SK-N-SH treated with all-trans-retinoic acid at 6 μM for 48 hours (cell line): ENCODE measurements at regions not wholly inside any gene's neighbourhood (a gene's known extent, or its start where the extent isn't known, plus 50 kb on each side); places are given as distances from the start of the nearest gene placed in this dataset.

ENCODE experiments used
- ARNTL ChIP-seq: fragments of 450-650 bp; formaldehyde crosslinking; IDR thresholded peaks from 2 replicates; pipeline ENCODE4 v1.5.0; 2020; ENCODE audit warnings: low read depth, mild to moderate bottlenecking, moderate library complexity, borderline replicate concordance
- CREB5 ChIP-seq: fragments of 250-450 bp; sonication (Bioruptor Pico); IDR thresholded peaks from 2 replicates; pipeline ENCODE4 v1.5.1; 2020; ENCODE audit warnings: low read depth, mild to moderate bottlenecking, moderate library complexity
- GLIS3 ChIP-seq: fragments of 250-450 bp; sonication (Bioruptor Pico); IDR thresholded peaks from 2 replicates; pipeline ENCODE4 v1.5.0; 2020; ENCODE audit warnings: mild to moderate bottlenecking, moderate library complexity
- OSR1 ChIP-seq: fragments of 250-450 bp; sonication (Bioruptor Pico); IDR thresholded peaks from 2 replicates; pipeline ENCODE4 v1.8.0; 2022; ENCODE audit warnings: moderate library complexity, mild to moderate bottlenecking, inconsistent platforms
- RARB ChIP-seq: fragments of 250-450 bp; sonication (Bioruptor Pico); IDR thresholded peaks from 2 replicates; pipeline ENCODE4 v1.8.0; 2021; ENCODE audit warnings: mild to moderate bottlenecking, moderate library complexity
- SNAI2 ChIP-seq: fragments of 250-450 bp; sonication (Bioruptor Pico); IDR thresholded peaks from 2 replicates; pipeline ENCODE4 v1.5.0; 2020; ENCODE audit warnings: mild to moderate bottlenecking, moderate library complexity
- TOX ChIP-seq: fragments of 250-450 bp; sonication (Bioruptor Pico); IDR thresholded peaks from 2 replicates; pipeline ENCODE4 v1.8.0; 2021; ENCODE audit warnings: mild to moderate bottlenecking, moderate library complexity, borderline replicate concordance
- ZFP3 ChIP-seq: fragments of 250-450 bp; sonication (Bioruptor Pico); IDR thresholded peaks from 2 replicates; pipeline ENCODE4 v1.5.0; 2020; ENCODE audit warnings: mild to moderate bottlenecking, moderate library complexity
- TF ChIP-seq, protein P1 (sequence below): fragments of 250-450 bp; sonication (Bioruptor Pico); IDR thresholded peaks from 2 replicates; pipeline ENCODE4 v1.5.0; 2020; ENCODE audit warnings: mild to moderate bottlenecking, moderate library complexity
- TF ChIP-seq, protein P2 (sequence below): fragments of 250-450 bp; sonication (Bioruptor Pico); IDR thresholded peaks from 2 replicates; pipeline ENCODE4 v1.5.1; 2021; ENCODE audit warnings: mild to moderate bottlenecking, moderate library complexity
- TF ChIP-seq, protein P3 (sequence below): fragments of 250-450 bp; sonication (Bioruptor Pico); IDR thresholded peaks from 2 replicates; pipeline ENCODE4 v1.8.0; 2020; ENCODE audit warnings: mild to moderate bottlenecking, moderate library complexity, borderline replicate concordance

- TF ChIP-seq ZFP3 (CRISPR knock-in tag) (no peak), SNAI2 (CRISPR knock-in tag) (no peak), TOX (CRISPR knock-in tag) (no peak), RARB (CRISPR knock-in tag) (no peak), ARNTL (CRISPR knock-in tag) (no peak), GLIS3 (CRISPR knock-in tag) (no peak), OSR1 (no peak), CREB5 (CRISPR knock-in tag) (no peak)
- TF ChIP-seq, protein P1, sequence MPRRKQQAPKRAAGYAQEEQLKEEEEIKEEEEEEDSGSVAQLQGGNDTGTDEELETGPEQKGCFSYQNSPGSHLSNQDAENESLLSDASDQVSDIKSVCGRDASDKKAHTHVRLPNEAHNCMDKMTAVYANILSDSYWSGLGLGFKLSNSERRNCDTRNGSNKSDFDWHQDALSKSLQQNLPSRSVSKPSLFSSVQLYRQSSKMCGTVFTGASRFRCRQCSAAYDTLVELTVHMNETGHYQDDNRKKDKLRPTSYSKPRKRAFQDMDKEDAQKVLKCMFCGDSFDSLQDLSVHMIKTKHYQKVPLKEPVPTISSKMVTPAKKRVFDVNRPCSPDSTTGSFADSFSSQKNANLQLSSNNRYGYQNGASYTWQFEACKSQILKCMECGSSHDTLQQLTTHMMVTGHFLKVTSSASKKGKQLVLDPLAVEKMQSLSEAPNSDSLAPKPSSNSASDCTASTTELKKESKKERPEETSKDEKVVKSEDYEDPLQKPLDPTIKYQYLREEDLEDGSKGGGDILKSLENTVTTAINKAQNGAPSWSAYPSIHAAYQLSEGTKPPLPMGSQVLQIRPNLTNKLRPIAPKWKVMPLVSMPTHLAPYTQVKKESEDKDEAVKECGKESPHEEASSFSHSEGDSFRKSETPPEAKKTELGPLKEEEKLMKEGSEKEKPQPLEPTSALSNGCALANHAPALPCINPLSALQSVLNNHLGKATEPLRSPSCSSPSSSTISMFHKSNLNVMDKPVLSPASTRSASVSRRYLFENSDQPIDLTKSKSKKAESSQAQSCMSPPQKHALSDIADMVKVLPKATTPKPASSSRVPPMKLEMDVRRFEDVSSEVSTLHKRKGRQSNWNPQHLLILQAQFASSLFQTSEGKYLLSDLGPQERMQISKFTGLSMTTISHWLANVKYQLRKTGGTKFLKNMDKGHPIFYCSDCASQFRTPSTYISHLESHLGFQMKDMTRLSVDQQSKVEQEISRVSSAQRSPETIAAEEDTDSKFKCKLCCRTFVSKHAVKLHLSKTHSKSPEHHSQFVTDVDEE (CRISPR knock-in tag) = no peak
- TF ChIP-seq, protein P2, sequence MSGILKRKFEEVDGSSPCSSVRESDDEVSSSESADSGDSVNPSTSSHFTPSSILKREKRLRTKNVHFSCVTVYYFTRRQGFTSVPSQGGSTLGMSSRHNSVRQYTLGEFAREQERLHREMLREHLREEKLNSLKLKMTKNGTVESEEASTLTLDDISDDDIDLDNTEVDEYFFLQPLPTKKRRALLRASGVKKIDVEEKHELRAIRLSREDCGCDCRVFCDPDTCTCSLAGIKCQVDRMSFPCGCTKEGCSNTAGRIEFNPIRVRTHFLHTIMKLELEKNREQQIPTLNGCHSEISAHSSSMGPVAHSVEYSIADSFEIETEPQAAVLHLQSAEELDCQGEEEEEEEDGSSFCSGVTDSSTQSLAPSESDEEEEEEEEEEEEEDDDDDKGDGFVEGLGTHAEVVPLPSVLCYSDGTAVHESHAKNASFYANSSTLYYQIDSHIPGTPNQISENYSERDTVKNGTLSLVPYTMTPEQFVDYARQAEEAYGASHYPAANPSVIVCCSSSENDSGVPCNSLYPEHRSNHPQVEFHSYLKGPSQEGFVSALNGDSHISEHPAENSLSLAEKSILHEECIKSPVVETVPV (CRISPR knock-in tag) = no peak
- TF ChIP-seq, protein P3, sequence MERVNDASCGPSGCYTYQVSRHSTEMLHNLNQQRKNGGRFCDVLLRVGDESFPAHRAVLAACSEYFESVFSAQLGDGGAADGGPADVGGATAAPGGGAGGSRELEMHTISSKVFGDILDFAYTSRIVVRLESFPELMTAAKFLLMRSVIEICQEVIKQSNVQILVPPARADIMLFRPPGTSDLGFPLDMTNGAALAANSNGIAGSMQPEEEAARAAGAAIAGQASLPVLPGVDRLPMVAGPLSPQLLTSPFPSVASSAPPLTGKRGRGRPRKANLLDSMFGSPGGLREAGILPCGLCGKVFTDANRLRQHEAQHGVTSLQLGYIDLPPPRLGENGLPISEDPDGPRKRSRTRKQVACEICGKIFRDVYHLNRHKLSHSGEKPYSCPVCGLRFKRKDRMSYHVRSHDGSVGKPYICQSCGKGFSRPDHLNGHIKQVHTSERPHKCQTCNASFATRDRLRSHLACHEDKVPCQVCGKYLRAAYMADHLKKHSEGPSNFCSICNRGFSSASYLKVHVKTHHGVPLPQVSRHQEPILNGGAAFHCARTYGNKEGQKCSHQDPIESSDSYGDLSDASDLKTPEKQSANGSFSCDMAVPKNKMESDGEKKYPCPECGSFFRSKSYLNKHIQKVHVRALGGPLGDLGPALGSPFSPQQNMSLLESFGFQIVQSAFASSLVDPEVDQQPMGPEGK (CRISPR knock-in tag) = no peak
These were observed 1214.6 kb downstream of the CDH8 start for GRCh38 chr16:60821661-60822060.
